ENCODE measurements at regions not wholly inside any gene's neighbourhood (a gene's known extent, or its start where the extent isn't known, plus 50 kb on each side); places are given as distances from the start of the nearest gene placed in this dataset.

DNA sequence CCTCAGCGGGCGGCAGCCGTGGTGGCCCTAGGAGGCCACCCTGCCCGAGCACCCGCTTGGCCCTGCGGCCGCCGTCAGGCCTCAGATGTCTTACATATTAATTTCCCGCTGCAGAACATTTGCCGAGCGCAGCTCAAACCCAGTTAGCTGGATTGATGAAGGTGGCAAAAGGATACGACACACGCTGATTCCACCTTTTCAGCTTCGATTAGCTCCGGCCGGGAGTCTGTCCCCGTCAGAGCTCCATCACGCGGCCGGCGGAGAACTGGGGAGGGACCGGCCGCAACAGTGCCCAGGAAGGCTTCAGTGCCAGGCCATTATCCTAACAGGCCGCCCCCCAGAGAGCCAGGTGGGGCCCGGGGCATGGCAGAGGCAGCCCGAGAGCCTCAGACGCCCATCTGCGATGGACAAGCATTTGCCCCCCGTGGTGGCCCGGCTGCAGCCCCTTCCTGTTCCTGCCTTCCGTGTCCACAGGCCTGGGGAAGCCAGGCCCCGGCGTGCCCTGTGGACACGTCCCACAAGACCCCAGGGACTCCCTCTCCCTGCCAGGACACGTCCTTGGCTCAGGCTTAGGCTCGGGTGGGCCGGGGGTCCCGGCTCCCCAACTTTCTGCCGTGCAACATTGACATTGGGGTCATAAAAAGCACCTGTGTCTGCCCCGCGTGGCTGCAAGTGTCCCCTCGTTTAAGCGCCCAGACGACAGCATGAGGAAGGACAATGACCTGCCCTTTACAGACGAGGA, 133.8 kb upstream of the NKX1-1 start:
- TF ChIP-seq CTCF (IDR thresholded peaks at IDR 0.05; ENCODE audit: insufficient read depth, low read depth, low read length, missing control alignments): no peak
- DNase-seq (ENCODE audit: low read depth): no peak
- no peak overlapping the region for H3K4me3 ChIP-seq (ENCODE audit: low read length)

GRCh38 chr4:1538941-1539772, 132.9 kb upstream of the NKX1-1 start:
- TF ChIP-seq CTCF (IDR thresholded peaks at IDR 0.05; ENCODE audit: insufficient read depth, low read depth, low read length, missing control alignments): no peak
- no peak overlapping the region for H3K4me3 ChIP-seq (ENCODE audit: low read length)
- DNase-seq (ENCODE audit: low read depth): no peak

DNA sequence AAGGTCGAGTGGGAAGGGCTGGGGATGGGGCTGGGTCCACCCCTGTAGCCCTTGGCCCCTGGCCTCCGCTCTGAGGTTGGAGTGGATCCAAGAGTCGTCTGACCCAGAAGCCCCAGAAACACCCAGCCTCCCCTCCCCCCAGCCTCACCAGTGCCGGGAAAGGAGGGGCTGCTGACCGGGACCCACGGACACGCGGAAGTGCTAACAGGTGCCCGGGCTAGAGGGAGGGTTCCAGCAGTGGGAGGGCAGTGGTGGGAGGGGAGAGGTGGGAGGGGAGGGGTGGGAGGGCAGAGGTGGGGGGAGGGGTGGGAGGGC, 131.8 kb upstream of the NKX1-1 start:
- no peak for TF ChIP-seq CTCF (IDR thresholded peaks at IDR 0.05; ENCODE audit: insufficient read depth, low read depth, low read length, missing control alignments)

GRCh38 chr4:1537410-1538095, 131.3 kb upstream of the NKX1-1 start:
- no peak for DNase-seq (ENCODE audit: low read depth)
- TF ChIP-seq CTCF (IDR thresholded peaks at IDR 0.05; ENCODE audit: insufficient read depth, low read depth, low read length, missing control alignments): no peak
- H3K4me3 ChIP-seq (ENCODE audit: low read length): no peak overlapping the region

More for the DNA sequence above, 131.8 kb upstream of the NKX1-1 start:
- no peak overlapping the region for H3K4me3 ChIP-seq (ENCODE audit: low read length)
- DNase-seq (ENCODE audit: low read depth): no peak

GRCh38 chr4:1536579-1537409, 130.6 kb upstream of the NKX1-1 start:
- no peak for DNase-seq (ENCODE audit: low read depth)
- no peak overlapping the region for H3K4me3 ChIP-seq (ENCODE audit: low read length)
- no peak for TF ChIP-seq CTCF (IDR thresholded peaks at IDR 0.05; ENCODE audit: insufficient read depth, low read depth, low read length, missing control alignments)

- no peak for DNase-seq (ENCODE audit: low read depth)
- H3K4me3 ChIP-seq (ENCODE audit: low read length): no peak overlapping the region
- TF ChIP-seq CTCF (IDR thresholded peaks at IDR 0.05; ENCODE audit: insufficient read depth, low read depth, low read length, missing control alignments): no peak
These were observed 129.8 kb upstream of the NKX1-1 start for GRCh38 chr4:1535926-1536578.
